Activated T-helper 17 cell treated with anti-CD3 and anti-CD28 coated beads, Interleukin-2, amount 50 U/mL, for 72 hours (primary cell): ENCODE measurements at regions not wholly inside any gene's neighbourhood (a gene's known extent, or its start where the extent isn't known, plus 50 kb on each side); places are given as distances from the start of the nearest gene placed in this dataset.
"Not testable (repeated sequence)": the region's sequence is repeated elsewhere in the genome, so short reads cannot be mapped to it uniquely, and the experiment has no call there.

Source experiments
- ATAC-seq: fragments of 150-1000 bp; cut with Tn5 transposase; replicated peaks from 2 replicates; pipeline ENCODE4 v1.10.0; 2021; ENCODE audit warnings: mild to moderate bottlenecking, moderate library complexity
- H3K27ac Mint-ChIP-seq: one replicate; pipeline ENCODE4 v1.8.0; 2022; ENCODE audit warnings: mixed read lengths
- H3K27me3 Mint-ChIP-seq: one replicate; pipeline ENCODE4 v1.8.0; 2022; ENCODE audit warnings: mixed read lengths
- H3K36me3 Mint-ChIP-seq: one replicate; pipeline ENCODE4 v1.8.0; 2022; ENCODE audit warnings: low read depth, mild to moderate bottlenecking, mixed read lengths
- H3K4me1 Mint-ChIP-seq: one replicate; pipeline ENCODE4 v1.8.0; 2022; ENCODE audit warnings: mixed read lengths
- H3K4me3 Mint-ChIP-seq: one replicate; pipeline ENCODE4 v1.8.0; 2022; ENCODE audit warnings: mild to moderate bottlenecking, mixed read lengths
- H3K9me3 Mint-ChIP-seq: one replicate; pipeline ENCODE4 v1.8.0; 2022; ENCODE audit warnings: mixed read lengths

DNA sequence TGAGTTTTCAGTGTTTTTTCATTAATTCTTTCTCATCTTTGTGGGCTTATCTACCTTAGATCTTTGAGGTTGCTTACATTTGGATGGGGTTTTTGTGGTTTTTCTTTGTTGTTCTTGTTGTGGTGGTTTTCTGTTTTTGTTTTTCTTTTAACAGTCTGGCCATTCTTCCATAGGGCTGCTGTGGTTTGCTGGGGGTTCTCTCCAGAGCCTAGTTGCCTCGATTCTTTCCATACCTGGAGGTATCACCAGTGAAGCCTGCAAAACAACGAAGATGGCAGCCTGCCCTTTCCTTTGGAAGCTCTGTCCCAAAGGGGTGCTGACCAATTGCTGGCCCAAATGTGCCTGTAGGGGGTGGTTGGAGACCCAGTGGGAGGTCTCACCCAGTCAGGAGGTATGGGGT is 168.6 kb upstream of the CLNK start:
- H3K27me3 Mint-ChIP-seq = no peaks in the 10 kb centered on the region
- H3K27ac Mint-ChIP-seq = no peak overlapping the region
- no peaks in the 10 kb centered on the region for H3K4me1 Mint-ChIP-seq
- no peak overlapping the region for H3K4me3 Mint-ChIP-seq
- no peak for ATAC-seq
- peaks cover 8% of the 10 kb centered on the region for H3K9me3 Mint-ChIP-seq
- no peaks in the 10 kb centered on the region for H3K36me3 Mint-ChIP-seq

DNA sequence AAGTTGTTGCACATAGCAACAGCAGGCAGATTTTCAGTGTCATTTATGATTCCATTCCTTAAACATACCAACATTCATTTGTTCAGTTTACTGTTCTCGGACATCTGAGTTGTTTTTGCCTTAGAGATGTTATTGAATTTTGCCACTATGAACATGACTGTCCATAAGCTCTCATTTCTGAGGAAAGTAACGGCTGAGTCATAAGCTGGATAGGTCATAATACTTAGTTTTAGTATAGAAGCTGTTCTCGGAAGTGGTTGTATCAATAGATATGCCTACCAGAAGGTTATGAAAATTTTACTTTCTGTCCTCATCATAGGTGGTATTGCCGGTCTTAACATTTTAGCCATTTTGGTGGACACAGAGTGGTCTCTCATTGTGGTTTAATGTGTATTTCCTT is 157.1 kb upstream of the CLNK start:
- peak; percentile 18 for ATAC-seq
- Mint-ChIP-seq H3K9me3 (peaks cover 4% of the 10 kb centered on the region), H3K27me3 (no peaks in the 10 kb centered on the region), H3K4me1 (no peaks in the 10 kb centered on the region), H3K4me3 (no peak overlapping the region), H3K27ac (no peak overlapping the region), H3K36me3 (no peaks in the 10 kb centered on the region)

DNA sequence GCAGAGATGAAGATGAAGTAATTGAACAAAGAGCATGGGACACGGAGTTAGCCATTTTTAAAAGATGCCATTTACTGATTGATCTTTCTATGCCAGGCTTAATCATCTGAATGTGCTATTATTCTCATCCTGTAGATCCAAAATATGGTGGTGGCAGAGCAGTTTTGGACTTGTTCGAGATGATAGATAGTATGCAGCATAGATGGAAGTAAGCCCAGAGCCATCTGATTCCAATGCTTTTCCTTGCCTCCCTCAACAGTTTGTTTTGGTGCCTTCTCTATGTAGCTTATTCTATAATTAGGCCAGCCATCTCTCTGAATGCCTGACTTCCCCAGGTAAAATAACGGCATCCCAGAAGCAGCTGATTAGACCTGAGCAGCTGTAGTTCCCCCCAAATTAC is 152.6 kb upstream of the CLNK start:
- Mint-ChIP-seq H3K27me3 (no peaks in the 10 kb centered on the region), H3K27ac (no peak overlapping the region), H3K36me3 (no peaks in the 10 kb centered on the region), H3K4me3 (no peak overlapping the region), H3K4me1 (no peaks in the 10 kb centered on the region), H3K9me3 (peaks cover 8% of the 10 kb centered on the region)
- ATAC-seq = no peak

DNA sequence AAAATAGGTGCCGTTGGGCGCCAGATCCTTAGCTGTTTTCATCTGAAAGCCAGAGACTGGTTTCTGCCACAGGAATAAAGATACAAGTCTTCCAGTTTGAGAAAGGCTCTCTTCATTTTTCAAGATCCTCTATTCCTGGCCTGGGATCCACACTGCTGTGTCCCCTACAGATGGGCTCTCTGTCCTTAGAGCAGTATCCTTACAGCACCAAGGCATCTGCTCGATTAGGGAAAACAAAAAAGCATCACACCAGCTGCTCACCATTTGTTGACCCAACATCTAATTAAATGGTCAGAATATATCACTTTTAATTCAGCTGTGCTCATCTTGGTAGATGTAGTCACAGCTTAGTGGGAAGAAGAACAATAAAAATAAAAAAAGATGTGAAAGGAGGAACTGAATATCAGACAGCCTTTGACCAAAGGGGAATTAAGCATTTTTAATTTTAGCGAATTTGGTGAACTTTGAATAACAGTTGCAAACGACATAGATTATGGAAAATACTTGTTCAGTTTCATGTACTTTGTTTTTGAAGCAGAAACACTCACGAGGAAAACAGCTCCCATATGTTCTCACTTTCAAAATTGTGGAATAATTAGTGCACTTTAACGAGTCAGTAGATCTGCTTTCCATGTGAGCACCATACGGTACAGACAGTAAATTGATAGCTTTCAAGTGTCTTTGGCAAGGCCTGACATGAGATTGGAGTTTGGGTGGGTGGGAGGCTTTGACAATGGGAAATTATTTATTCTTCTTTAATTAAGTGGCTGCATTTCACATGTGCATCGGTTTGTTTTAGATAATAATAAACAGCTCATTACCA is 148.4 kb upstream of the CLNK start:
- no peaks in the 10 kb centered on the region for H3K36me3 Mint-ChIP-seq
- H3K4me1 Mint-ChIP-seq = no peaks in the 10 kb centered on the region
- H3K4me3 Mint-ChIP-seq = no peak overlapping the region
- no peak for ATAC-seq
- peaks cover 8% of the 10 kb centered on the region for H3K9me3 Mint-ChIP-seq
- no peak overlapping the region for H3K27ac Mint-ChIP-seq
- peaks cover 4% of the 10 kb centered on the region for H3K27me3 Mint-ChIP-seq

DNA sequence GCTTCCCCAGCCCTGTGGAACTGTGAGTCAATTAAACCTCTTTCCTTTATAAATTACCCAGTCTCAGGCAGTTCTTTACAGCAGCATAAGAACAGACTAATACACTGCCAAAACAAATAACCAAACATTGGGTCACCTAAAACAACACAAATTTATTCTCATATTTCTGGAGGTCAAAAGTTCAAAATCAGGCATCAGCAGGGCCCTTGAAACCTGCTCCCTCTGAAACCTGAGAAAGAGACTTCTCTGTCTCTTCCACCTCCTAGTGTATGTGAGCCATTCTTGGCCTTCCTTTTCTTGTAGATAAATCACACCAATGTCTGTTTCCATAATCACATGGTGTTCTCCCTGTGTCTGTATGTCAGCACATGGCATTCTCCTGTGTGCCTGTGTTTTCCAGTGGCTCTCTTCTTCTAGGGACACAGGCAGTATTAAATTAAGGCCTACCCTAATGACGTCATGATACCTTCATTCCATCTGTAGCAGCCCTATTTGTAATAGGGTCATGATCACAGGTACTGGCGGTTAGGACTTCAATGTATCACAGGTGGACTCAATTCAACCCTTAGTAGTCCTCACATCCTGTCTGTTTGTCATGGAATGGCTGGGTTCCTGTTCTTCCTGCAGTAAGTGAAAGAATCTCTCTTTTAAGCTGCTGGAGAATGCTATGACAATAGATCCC is 147.3 kb upstream of the CLNK start:
- Mint-ChIP-seq H3K4me1 (no peaks in the 10 kb centered on the region), H3K9me3 (peaks cover 8% of the 10 kb centered on the region), H3K27ac (no peak overlapping the region), H3K36me3 (no peaks in the 10 kb centered on the region), H3K4me3 (no peak overlapping the region), H3K27me3 (peaks cover 4% of the 10 kb centered on the region)
- ATAC-seq = no peak

DNA sequence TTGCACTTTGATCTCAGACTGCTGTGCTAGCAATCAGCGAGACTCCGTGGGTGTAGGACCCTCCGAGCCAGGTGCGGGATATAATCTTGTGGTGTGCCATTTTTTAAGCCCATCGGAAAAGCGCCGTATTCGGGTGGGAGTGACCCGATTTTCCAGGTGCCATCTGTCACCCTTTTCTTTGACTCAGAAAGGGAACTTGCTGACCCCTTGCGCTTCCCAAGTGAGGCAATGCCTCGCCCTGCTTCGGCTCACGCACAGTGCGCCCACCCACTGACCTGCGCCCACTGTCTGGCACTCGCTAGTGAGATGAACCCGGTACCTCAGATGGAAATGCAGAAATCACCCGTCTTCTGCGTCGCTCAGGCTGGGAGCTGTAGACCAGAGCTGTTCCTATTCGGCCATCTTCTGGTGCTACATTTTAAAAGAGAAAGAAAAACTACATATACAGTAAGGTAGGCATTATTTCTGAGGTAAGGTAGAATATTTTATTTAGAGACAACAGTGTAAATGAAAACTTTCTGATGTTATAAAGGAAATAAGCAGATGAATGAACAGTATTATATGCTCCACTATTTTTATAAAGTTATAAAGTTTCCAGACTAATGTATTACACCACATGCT is 144.5 kb upstream of the CLNK start:
- not testable (repeated sequence) for H3K36me3 Mint-ChIP-seq, H3K4me1 Mint-ChIP-seq, ATAC-seq, H3K27ac Mint-ChIP-seq, H3K9me3 Mint-ChIP-seq, H3K27me3 Mint-ChIP-seq
- H3K4me3 Mint-ChIP-seq = peak overlapping the region; percentile 41

DNA sequence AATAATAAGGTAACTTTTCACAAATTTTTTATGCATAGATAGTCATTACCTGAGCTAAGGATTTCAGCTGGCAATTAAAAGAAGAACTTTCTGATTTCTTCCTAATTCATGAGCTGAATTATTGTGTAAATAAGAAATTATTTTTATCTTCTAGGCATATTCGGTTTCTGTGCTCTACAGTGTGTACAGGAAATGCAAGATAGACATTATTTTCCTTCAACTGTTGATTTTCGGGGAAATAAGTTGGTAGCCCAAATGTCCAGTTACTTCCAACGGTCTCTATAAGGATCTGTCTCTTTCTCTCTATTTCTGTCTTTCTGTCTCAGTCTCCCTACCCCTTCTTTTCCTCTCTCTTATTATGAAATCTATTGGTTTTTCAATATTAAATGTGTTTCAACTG is 137.3 kb upstream of the CLNK start:
- no peaks in the 10 kb centered on the region for H3K9me3 Mint-ChIP-seq
- ATAC-seq = no peak
- no peak overlapping the region for H3K4me3 Mint-ChIP-seq
- H3K27ac Mint-ChIP-seq = no peak overlapping the region
- H3K27me3 Mint-ChIP-seq = no peaks in the 10 kb centered on the region
- H3K36me3 Mint-ChIP-seq = no peaks in the 10 kb centered on the region
- no peaks in the 10 kb centered on the region for H3K4me1 Mint-ChIP-seq

DNA sequence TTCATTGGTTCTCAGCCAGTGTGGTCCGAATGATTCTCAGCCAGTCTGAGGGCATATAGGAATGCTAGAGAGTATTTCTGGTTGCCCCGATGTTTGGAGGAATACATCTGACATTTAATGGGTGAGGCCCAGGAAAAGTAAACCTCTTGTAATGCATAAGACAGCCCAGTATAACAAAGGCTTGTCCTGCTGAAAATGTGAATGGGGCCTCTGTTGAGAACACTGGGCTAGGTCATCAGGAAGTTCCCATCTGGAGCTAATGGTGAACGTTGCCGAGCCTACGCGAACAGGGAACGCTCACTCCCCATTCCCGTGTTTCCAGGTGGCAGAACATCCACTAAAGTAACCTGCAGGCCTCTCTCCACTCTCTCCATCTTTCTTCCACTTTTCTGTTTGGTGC is 132.0 kb upstream of the CLNK start:
- H3K36me3 Mint-ChIP-seq = no peaks in the 10 kb centered on the region
- no peak for ATAC-seq

DNA sequence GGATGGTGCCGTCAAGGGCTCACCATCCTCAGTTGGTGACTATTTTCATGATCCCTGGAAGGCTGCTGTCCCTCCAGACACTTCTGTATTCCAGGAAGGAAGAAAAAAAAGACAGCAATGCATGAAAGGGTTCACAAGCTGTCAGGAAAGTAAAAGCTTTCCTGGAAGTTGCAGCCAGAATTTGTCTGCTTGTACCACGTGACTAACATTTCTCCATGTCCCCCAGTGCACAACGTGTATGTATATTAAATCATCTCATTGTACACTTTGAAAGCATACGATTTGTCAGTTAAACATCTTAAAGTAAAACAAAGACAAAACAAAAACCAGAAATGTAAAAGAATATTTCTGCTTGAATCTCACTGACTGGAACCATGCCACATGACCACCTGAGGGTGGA is 127.4 kb upstream of the CLNK start:
- no peak overlapping the region for H3K4me3 Mint-ChIP-seq
- H3K9me3 Mint-ChIP-seq = peaks cover 6% of the 10 kb centered on the region
- no peaks in the 10 kb centered on the region for H3K27me3 Mint-ChIP-seq
- H3K27ac Mint-ChIP-seq = no peak overlapping the region
- ATAC-seq = no peak
- H3K36me3 Mint-ChIP-seq = no peaks in the 10 kb centered on the region
- H3K4me1 Mint-ChIP-seq = no peaks in the 10 kb centered on the region

More for the DNA sequence above, 132.0 kb upstream of the CLNK start:
- H3K4me3 Mint-ChIP-seq = no peak overlapping the region
- H3K27me3 Mint-ChIP-seq = no peaks in the 10 kb centered on the region
- H3K9me3 Mint-ChIP-seq = peaks cover 6% of the 10 kb centered on the region
- no peak overlapping the region for H3K27ac Mint-ChIP-seq
- H3K4me1 Mint-ChIP-seq = no peaks in the 10 kb centered on the region

DNA sequence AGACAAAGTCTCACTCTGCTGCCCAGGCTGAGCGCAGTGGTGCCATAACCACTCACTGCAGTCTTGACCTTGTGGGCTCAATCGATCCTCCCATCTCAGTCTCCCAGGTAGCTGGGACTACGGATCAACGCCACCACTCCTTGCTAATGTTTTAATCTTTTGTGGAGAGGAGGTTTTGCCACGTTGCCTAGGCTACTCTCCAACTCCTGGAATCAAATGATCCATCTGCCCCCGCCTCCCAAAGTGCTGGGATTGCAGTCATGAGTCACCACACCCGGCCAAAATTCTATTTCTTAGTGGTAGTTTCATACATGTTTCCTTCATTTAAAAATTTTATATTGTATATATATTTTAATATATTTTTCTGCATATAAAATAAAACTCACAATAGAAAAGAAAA is 125.8 kb upstream of the CLNK start:
- no peaks in the 10 kb centered on the region for H3K4me1 Mint-ChIP-seq
- H3K4me3 Mint-ChIP-seq = no peak overlapping the region
- H3K27me3 Mint-ChIP-seq = no peaks in the 10 kb centered on the region
- no peaks in the 10 kb centered on the region for H3K36me3 Mint-ChIP-seq
- ATAC-seq = no peak
- H3K27ac Mint-ChIP-seq = no peak overlapping the region
- H3K9me3 Mint-ChIP-seq = peaks cover 6% of the 10 kb centered on the region

DNA sequence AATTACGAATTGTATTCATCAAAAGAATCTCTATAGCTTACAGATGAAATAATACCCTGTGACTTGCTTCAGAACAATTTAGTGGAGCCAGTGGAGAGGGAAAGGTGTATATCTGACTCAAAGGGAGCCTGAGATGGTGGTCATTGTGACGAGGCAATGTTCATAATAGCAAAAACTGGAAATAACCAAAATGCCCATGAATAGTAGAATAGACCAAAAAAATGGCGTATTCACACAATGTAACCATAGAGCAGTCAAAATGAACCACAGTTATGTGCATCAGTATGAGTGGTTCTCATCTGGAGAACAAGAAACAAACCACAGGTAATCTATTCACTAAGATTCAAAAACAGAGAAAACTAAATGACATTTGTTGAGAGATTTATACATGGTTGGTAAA is 125.3 kb upstream of the CLNK start:
- Mint-ChIP-seq H3K27ac (no peak overlapping the region), H3K9me3 (peaks cover 6% of the 10 kb centered on the region), H3K4me1 (no peaks in the 10 kb centered on the region), H3K36me3 (no peaks in the 10 kb centered on the region), H3K27me3 (no peaks in the 10 kb centered on the region), H3K4me3 (no peak overlapping the region)
- peak; percentile 56 for ATAC-seq

DNA sequence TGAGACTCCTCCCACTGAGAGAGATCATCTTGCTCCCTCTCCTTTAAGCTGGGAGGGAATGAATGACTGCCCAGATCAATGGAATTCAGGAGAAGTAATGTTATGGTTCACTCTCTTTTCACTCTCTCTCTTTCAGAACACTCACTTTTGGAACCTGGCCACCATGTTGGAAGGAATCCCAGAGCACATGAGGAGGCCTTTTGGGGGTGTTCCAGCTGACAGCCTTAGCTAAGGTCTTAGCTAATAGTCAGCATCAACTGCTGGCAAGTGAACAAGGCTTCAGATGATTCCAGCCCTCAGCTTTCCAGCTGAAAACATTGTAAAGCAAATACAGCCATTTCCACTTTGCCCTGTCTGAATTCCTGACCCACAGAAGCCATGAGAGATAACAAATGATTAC is 124.0 kb upstream of the CLNK start:
- Mint-ChIP-seq H3K9me3 (peaks cover 6% of the 10 kb centered on the region), H3K27ac (no peak overlapping the region), H3K4me3 (no peak overlapping the region), H3K36me3 (no peaks in the 10 kb centered on the region), H3K27me3 (no peaks in the 10 kb centered on the region), H3K4me1 (no peaks in the 10 kb centered on the region)
- ATAC-seq = no peak

DNA sequence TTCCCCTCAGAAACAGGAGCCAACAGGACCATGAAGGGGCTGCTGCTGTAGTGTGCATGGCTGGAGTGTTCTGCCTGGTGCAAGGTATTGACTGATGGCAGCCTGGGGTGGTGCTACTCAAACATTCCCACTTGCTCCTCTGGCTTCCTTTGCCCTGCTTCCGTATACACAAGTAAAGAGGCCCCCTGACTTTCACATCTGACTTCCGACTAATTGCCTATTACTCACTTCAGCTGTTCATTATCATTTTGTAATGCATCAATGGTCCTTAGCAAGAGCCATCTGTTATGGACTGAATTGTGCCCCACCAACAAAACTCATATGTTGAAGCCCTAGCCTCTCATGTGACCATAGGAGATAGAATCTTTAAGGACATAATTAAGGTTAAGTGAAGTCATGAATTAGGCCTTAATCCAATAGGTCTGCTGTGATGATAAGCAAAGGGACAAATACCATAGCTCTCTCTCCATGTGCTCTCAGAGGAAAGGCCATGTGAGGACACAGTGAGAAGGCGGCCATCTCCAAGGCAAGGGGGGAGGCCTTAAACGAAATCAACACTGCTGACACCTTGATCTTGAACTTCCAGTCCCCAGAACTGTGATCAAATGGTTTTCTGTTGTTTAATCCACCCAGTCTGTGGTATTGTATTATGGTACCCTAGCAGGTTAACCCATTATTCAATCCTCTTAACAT is 122.5 kb upstream of the CLNK start:
- no peak overlapping the region for H3K27ac Mint-ChIP-seq
- no peaks in the 10 kb centered on the region for H3K9me3 Mint-ChIP-seq
- H3K27me3 Mint-ChIP-seq = no peaks in the 10 kb centered on the region
- H3K36me3 Mint-ChIP-seq = no peaks in the 10 kb centered on the region
- H3K4me3 Mint-ChIP-seq = no peak overlapping the region
- H3K4me1 Mint-ChIP-seq = no peaks in the 10 kb centered on the region
- no peak for ATAC-seq

DNA sequence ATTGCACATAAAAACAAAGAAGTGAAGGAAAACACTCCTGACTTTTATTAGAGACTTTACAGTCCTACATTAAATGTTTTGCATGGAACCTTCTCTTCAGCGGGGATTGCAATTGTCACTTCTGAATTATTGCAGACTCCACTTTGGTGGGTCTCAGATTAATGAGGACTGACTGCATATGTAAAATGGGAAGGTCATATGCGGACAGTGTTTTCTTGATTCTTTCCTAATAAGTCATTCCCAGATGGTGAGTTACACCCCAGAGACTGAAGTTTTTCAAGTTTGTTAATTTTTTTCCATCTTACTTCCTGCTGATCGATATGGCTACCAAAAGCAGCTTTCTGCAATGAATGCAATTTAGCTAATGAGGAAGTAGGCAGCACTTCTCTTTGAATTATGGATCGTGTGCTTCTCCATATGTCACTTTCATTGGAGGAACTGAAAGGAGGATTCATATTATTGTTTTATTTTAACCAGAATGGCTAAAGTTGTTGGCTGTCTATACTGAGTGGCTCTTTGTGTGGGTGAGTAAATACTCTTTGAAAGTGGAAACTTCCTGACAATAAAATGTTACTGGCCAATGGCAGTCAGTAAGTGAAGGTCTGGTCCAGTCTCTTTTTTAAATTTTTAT is 119.3 kb upstream of the CLNK start:
- Mint-ChIP-seq H3K9me3 (peaks cover 1% of the 10 kb centered on the region), H3K4me3 (no peak overlapping the region), H3K4me1 (no peaks in the 10 kb centered on the region), H3K36me3 (no peaks in the 10 kb centered on the region), H3K27me3 (no peaks in the 10 kb centered on the region), H3K27ac (no peak overlapping the region)
- no peak for ATAC-seq
